Calu3 (cell line): ENCODE measurements at regions not wholly inside any gene's neighbourhood (a gene's known extent, or its start where the extent isn't known, plus 50 kb on each side); places are given as distances from the start of the nearest gene placed in this dataset.

Experiments
- BruUV-seq: library from RNA; stranded (reverse); fragments of 400-500 nt; replicated peaks from 2 replicates; lab custom pipeline; 2021; lab: Mats Ljungman, UMichigan
- CTCF ChIA-PET: fragments of 300-600 bp; sonication (Branson Sonifier 250); formaldehyde crosslinking; loops from one replicate; lab custom pipeline; 2022; ENCODE audit warnings: antibody characterized with exemption; lab: Charles Lee
- DNase-seq: peaks from one replicate; pipeline ENCODE4 v3.0.0; 2022
- H3K27ac Mint-ChIP-seq: one replicate; pipeline ENCODE4 v1.8.0; 2022; ENCODE audit warnings: mixed read lengths; ENCODE audit not compliant: unreplicated experiment
- H3K27me3 Mint-ChIP-seq: one replicate; pipeline ENCODE4 v1.8.0; 2022; ENCODE audit warnings: mixed read lengths; ENCODE audit not compliant: unreplicated experiment
- H3K36me3 Mint-ChIP-seq: one replicate; pipeline ENCODE4 v1.8.0; 2022; ENCODE audit warnings: mild to moderate bottlenecking, moderate library complexity, mixed read lengths; ENCODE audit not compliant: insufficient read depth, unreplicated experiment
- H3K4me1 Mint-ChIP-seq: one replicate; pipeline ENCODE4 v1.8.0; 2022; ENCODE audit warnings: mild to moderate bottlenecking, low read depth, mixed read lengths; ENCODE audit not compliant: unreplicated experiment
- H3K4me3 Mint-ChIP-seq: one replicate; pipeline ENCODE4 v1.8.0; 2022; ENCODE audit warnings: mild to moderate bottlenecking, low read depth, moderate library complexity, mixed read lengths; ENCODE audit not compliant: unreplicated experiment
- H3K9me3 Mint-ChIP-seq: one replicate; pipeline ENCODE4 v1.8.0; 2022; ENCODE audit warnings: low read depth, mixed read lengths; ENCODE audit not compliant: unreplicated experiment
- intact Hi-C: fragments of 100-400 bp; cut with micrococcal nuclease; formaldehyde crosslinking; loops from one replicate; pipeline ENCODE4 v1.10.0; 2022; ENCODE audit not compliant: unreplicated experiment
- TF ChIP-seq, protein P1 (sequence below): fragments of 200-600 bp; IDR thresholded peaks from one replicate; pipeline ENCODE4 v1.8.0; 2022; ENCODE audit warnings: antibody characterized with exemption; ENCODE audit not compliant: unreplicated experiment

DNA sequence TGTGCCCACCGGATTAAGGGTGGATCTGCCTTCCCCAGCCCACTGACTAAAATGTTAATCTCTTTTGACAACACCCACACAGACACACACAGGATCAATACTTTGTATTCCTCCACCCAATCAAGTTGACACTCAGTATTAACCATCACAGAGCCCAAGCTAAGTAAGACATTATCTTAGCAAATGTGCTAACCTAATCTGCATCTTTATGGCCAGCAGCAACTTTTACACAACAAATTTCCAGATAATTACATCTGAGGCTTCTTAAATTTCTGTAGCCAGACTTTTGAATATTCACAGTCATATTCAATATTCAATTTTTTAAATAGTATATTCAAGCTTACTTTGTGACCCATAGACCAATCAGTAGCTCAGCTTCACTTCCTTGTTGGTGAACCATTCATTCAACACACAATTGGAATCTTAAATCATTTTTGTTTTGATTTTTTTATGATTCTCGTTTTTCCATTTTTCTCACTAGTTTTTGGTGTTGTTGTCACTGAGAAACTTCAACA, 594.2 kb downstream of the IPMK start:
- Mint-ChIP-seq H3K4me1 (no peaks in the 10 kb centered on the region), H3K9me3 (peaks cover 6% of the 10 kb centered on the region), H3K27me3 (no peaks in the 10 kb centered on the region), H3K27ac (no peak overlapping the region), H3K4me3 (no peak overlapping the region), H3K36me3 (no peaks in the 10 kb centered on the region)
- CTCF ChIA-PET, result no interaction called here
- TF ChIP-seq, protein P1, sequence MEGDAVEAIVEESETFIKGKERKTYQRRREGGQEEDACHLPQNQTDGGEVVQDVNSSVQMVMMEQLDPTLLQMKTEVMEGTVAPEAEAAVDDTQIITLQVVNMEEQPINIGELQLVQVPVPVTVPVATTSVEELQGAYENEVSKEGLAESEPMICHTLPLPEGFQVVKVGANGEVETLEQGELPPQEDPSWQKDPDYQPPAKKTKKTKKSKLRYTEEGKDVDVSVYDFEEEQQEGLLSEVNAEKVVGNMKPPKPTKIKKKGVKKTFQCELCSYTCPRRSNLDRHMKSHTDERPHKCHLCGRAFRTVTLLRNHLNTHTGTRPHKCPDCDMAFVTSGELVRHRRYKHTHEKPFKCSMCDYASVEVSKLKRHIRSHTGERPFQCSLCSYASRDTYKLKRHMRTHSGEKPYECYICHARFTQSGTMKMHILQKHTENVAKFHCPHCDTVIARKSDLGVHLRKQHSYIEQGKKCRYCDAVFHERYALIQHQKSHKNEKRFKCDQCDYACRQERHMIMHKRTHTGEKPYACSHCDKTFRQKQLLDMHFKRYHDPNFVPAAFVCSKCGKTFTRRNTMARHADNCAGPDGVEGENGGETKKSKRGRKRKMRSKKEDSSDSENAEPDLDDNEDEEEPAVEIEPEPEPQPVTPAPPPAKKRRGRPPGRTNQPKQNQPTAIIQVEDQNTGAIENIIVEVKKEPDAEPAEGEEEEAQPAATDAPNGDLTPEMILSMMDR, result no peak
- intact Hi-C loops, result no loop called here
- no peak for DNase-seq
- no TSS peak for BruUV-seq

DNA sequence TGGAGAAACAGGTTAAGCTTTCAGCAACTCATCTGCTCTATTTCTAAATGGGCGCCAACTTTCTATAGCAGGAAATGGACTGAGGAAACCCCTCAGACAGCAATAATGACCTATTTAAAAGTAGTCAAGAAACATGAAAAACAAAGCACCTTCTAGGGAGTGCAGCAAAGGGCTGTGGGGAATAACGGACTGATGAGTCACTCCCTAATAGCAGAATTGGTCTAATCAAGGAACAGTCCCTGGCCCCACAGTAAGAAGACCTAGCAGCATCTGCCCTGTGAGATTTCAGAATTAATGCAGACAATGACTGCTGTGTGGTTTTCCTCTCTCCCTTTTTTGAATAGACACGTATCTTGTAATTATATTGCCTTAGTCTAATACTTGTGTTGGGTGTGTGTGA, 602.9 kb downstream of the IPMK start:
- TF ChIP-seq, protein P1, result no peak
- no peaks in the 10 kb centered on the region for H3K36me3 Mint-ChIP-seq
- intact Hi-C loops, result no loop called here
- CTCF ChIA-PET, result no interaction called here
- no peaks in the 10 kb centered on the region for H3K27me3 Mint-ChIP-seq
- no peaks in the 10 kb centered on the region for H3K9me3 Mint-ChIP-seq
- no TSS peak for BruUV-seq
- peaks cover 6% of the 10 kb centered on the region for H3K4me1 Mint-ChIP-seq
- DNase-seq, result no peak
- H3K4me3 Mint-ChIP-seq, result no peak overlapping the region
- no peak overlapping the region for H3K27ac Mint-ChIP-seq

DNA sequence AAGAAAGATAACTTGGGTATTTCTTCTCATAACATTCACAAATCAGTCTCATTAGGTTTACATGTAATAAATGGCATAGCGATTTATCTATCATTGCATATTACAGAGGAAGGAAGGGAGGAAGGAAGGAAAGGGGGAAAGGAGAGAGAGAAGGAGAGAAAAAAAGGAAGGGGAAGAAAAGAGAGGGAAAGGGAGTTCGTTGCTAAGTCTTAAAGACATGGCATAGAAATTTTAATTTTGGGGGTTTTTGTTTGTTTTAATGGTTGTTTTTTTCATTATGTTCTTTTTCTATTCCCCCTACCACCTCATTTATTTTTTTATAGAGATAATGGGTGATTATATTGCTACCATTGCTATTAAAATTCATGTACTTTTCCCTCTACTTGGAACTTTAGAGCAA, 604.3 kb downstream of the IPMK start:
- Mint-ChIP-seq H3K4me1 (peaks cover 6% of the 10 kb centered on the region), H3K27me3 (no peaks in the 10 kb centered on the region), H3K9me3 (no peaks in the 10 kb centered on the region), H3K36me3 (no peaks in the 10 kb centered on the region), H3K4me3 (no peak overlapping the region), H3K27ac (no peak overlapping the region)
- no peak for DNase-seq
- no TSS peak for BruUV-seq
- intact Hi-C loops, result no loop called here
- TF ChIP-seq, protein P1, result no peak
- CTCF ChIA-PET, result no interaction called here

DNA sequence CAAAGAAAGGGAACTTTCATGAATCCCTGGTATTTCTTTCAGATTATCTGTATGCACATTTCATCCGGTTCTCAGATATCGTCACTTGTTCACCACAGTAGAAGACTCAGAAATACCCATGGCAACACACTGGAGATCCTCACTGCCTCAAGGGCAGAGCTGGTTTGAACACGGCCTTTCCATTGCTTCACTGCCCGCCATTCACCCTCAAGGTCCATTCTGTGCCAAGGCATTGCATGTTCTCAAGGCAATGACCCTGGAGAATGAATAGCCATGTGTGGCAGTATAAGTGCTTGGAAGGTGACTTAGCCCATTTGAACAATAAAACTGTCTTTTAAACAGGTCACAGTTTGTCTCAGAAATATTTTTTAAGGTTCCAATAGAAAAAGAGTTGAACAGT, 606.5 kb downstream of the IPMK start:
- Mint-ChIP-seq H3K9me3 (no peaks in the 10 kb centered on the region), H3K4me1 (peaks cover 6% of the 10 kb centered on the region), H3K4me3 (no peak overlapping the region), H3K27me3 (no peaks in the 10 kb centered on the region), H3K27ac (no peak overlapping the region), H3K36me3 (no peaks in the 10 kb centered on the region)
- TF ChIP-seq, protein P1, result no peak
- BruUV-seq, result no TSS peak
- intact Hi-C loops, result no loop called here
- DNase-seq, result no peak
- CTCF ChIA-PET, result no interaction called here
